ENCODE measurements at regions not wholly inside any gene's neighbourhood (a gene's known extent, or its start where the extent isn't known, plus 50 kb on each side); places are given as distances from the start of the nearest gene placed in this dataset.

DNA sequence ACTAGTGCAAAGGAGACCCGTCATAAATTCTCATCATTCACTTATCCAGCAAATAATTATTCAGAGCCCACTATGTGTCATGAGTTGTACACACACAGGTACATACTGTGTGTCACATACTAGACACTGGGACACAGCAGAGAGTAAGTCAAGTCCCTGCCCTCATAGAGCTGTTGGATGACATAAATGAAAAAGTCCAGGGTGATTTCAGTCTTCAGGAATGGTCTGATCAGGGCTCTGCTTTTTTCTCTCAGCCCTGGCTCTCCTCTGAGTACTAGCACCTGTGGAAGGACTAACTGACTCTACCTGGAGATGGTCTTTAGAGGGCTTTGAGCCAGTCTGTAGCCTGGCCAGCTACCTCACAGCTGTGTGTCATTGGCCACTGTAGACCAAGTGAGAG lies 198.0 kb upstream of the LEF1 start:
- no peaks in the 10 kb centered on the region for H3K36me3 ChIP-seq
- H3K9me3 ChIP-seq, result no peaks in the 10 kb centered on the region
- peaks cover 6% of the 10 kb centered on the region; the same call in 1 of the 2 replicates for H3K27me3 ChIP-seq
- DNase-seq, result no peak
- no peak overlapping the region for H3K4me3 ChIP-seq

DNA sequence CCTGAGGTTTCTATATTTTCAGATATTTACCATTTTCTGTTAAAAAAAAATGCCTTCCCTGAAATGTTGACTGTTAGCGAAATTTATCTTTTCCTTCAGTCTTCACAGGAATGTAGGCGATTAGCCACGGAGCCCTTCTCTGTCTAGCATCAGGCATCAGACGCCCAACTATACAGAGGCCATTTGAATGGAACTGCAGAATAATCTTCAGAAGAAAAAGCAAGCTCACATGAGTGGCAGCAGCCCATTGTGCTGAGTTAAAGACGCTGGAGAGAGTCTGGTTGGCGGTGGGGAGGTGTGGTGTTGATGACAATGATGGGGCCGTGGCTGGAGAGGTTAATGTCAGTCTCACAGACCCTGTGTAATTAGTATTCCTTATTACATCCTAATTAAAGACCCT lies 196.8 kb upstream of the LEF1 start:
- Histone ChIP-seq H3K27me3 (peaks cover 4% of the 10 kb centered on the region; the same call in 1 of the 2 replicates), H3K9me3 (no peaks in the 10 kb centered on the region), H3K4me3 (no peak overlapping the region), H3K36me3 (no peaks in the 10 kb centered on the region)
- no peak for DNase-seq

DNA sequence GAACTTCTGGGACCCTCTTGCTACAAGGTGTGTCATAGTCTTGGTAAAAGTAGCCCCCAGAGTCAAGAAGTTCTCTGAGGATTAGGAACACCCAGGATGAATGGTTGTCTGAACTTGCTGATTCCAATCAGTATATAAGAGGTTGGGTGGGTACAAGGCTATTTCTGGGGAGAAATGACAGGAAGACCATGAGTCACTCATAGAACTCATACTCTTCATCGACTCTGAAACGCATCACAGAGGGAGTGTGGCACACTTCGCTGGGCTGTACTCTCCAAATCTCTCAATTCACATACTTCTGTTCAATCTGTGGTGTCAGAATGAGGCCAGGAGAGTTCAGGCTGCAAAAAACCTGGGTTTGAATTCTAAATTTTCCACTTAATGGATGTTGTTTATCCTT lies 193.2 kb upstream of the LEF1 start:
- Histone ChIP-seq H3K4me3 (no peak overlapping the region), H3K36me3 (no peaks in the 10 kb centered on the region), H3K9me3 (no peaks in the 10 kb centered on the region), H3K27me3 (no peaks in the 10 kb centered on the region)
- no peak for DNase-seq

DNA sequence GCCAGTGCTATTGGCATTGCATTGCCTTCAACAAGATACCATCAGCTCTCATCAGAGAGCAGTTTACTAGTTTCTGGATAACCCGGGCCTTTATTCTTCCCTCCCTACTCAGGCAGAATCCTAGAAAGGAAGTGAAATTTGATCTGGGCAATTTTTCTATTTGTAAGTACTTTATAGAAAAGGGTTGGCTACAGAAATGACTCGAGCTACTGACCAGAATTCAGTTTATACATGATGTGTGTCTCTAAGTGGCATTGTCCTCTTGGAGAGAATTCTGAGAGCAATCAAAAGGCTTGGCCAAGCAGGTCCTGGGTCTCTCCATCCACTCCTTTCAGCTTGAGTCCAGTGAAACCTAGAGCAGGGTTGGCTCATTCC lies 192.7 kb upstream of the LEF1 start:
- no peak overlapping the region for H3K4me3 ChIP-seq
- no peaks in the 10 kb centered on the region for H3K27me3 ChIP-seq
- DNase-seq, result no peak
- no peaks in the 10 kb centered on the region for H3K36me3 ChIP-seq
- H3K9me3 ChIP-seq, result no peaks in the 10 kb centered on the region

DNA sequence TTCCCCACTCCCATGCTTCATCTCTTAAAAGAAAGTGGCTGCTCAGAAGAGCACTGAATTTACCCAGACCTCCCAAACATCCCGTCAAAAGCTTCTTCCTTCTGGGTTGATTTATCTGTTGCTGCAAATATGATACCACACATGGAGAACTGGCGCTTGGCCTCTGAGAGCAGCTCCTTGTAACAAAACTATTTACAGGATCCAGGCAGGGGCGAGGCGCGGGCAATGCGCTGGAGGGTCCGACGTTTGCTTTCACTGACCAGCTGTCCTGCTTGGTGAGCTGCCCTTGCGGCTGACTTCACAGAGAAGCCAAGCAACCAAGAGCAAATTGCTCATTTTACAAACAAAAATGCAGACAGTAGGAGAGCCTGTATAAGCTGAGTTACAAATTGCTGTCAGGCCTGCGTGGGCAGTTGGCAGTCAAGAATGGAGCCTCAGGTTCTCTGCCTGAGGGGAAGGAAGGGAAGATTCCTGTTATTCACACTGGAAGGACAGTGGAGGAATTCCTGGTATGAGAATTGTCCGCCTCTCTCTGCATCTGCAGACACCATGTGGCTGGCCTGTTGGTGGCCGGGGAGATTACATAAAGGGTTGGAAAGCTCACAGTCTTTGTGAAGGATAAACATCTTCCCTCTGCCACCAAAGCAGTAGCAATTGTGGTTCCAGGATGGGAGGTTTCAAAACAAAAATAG lies 192.2 kb upstream of the LEF1 start:
- no peaks in the 10 kb centered on the region for H3K9me3 ChIP-seq
- DNase-seq, result no peak
- H3K27me3 ChIP-seq, result no peaks in the 10 kb centered on the region
- H3K36me3 ChIP-seq, result no peaks in the 10 kb centered on the region
- H3K4me3 ChIP-seq, result no peak overlapping the region

DNA sequence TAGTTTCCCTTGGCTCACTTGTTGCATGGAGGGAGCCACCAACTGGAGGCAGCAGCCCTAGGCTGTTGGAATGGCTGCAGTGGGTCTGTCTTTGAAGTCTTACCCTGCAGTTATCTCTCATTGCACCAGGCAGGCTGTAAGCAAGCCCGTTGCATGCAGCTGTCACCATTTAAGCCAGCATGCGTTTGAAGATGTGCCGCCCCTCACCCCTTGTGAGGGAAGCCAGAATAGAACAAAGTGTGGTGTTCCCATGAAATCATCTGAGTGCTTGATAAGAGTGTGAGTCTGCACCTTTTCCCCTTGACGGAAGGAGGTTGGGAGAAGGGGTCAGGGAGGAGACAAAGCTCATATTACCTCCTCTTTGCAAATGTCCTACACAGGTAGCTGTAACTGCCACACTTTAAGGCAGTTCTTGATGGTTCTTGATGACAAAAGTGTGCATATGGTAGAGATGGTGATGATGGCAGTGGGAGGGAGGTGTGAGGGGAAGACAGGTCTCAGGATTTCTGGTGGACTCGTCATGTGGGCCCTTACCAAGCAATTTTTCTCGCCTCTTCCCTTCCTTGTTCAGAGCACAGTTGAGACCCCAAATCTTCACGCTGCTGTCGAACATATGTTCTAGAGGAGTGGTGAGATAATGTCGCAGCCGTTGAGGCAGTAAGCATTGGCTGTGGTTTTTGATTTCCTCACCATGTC lies 191.4 kb upstream of the LEF1 start:
- Histone ChIP-seq H3K36me3 (no peaks in the 10 kb centered on the region), H3K4me3 (no peak overlapping the region), H3K27me3 (no peaks in the 10 kb centered on the region), H3K9me3 (no peaks in the 10 kb centered on the region)
- no peak for DNase-seq

DNA sequence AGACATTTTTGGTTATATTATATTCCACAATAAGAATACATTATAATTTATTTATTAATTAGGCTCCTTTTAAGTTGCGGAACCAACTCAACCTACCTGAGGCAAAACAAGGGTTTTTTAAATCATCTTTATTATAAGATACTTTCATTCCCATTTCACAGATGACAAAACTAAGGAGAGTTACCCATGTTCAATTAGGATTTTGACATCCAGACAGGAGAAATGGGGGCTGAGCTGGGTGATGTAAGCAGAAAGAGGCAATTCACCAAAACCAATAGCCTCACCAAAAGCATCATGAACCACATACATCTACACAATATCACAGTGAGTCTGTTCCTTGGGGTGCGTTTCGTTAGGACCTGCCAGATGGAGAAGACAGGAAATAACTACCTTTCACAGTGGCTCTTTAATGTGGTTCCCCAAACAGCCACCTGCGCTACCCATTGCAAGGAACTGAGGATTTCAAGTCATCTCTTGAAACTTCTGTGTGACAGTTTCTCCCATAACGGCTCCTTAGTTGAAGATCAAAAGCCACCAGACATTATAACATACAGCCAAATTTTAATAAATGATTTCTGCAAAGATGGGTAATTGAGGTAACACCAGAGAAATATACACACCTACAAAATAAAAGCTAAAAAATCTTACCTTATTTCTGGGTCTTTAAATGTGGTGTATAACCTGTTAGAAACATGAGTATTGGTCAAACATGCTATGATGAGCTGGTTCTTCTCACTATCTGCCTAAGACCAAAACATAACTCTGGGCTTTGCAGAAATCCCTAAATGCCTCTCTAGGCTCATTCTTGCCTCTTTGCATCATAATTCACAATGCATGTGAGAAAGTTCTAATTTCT lies 190.6 kb upstream of the LEF1 start:
- DNase-seq, result no peak
- H3K4me3 ChIP-seq, result no peak overlapping the region
- no peaks in the 10 kb centered on the region for H3K27me3 ChIP-seq
- no peaks in the 10 kb centered on the region for H3K36me3 ChIP-seq
- H3K9me3 ChIP-seq, result no peaks in the 10 kb centered on the region

DNA sequence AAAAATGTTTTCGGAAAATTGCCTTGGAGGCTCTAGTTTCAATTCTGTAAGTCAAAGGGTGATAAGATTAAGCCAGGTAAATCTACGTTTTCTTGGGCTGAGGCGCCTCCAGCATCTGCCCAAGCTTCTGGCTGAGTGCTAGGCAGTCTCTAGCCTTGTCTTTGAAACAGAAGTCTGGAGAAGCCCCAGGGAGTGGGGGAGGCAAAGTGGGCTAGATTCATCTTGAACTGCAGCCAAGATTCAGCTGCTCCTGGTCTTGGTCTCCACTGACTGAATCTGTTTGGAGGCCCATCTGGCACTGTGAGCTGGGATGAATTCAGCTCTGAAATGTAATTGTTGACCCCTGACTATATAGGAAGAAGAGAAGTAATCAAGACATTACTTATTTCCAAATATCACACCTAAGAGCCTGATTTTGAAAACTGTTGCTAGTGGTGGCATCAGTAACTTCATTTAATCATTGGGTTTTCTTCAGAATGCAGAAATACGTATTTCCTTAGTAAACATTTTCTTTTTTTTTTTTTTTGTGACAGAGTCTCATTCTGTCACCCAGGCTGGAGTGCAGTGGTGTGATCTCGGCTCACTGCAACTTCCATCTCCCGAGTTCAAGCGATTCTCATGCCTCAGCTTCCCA lies 187.3 kb upstream of the LEF1 start:
- Histone ChIP-seq H3K9me3 (no peaks in the 10 kb centered on the region), H3K27me3 (no peaks in the 10 kb centered on the region), H3K4me3 (no peak overlapping the region), H3K36me3 (no peaks in the 10 kb centered on the region)
- DNase-seq, result no peak

DNA sequence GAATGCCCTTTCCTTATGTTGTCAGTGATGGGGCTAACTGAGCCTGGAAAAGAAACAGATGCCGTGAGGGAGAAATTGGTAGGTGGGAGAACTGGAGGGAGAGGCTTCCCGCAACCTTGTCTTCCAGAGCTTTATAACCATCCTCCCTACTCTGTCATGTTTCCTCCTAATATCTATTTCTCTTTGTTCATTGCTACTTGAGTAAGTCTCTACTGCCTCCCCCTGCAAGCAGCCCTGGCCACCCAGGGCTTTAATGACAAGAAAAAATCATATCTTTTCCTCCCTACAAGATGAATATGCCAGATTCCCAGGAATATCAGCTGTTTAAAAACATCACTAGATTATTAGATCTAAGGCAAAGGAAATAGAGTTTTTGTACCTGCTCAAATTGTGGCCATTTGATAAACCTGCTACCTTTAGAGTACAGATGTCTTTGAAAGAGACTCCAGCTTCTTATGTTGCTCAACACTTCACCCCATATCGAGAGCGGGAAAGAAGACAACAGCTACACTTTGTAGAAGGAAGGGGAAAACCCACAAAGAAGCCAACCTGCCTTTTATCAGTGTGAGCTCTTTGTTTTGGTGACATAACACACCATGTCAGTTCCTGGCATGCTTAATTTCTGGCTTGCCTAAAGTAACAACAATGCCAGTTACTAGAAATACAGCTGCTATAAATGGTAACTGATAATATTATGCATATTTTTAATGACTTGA lies 186.6 kb upstream of the LEF1 start:
- H3K27me3 ChIP-seq, result no peaks in the 10 kb centered on the region
- no peak overlapping the region for H3K4me3 ChIP-seq
- no peak for DNase-seq
- no peaks in the 10 kb centered on the region for H3K9me3 ChIP-seq
- no peaks in the 10 kb centered on the region for H3K36me3 ChIP-seq

DNA sequence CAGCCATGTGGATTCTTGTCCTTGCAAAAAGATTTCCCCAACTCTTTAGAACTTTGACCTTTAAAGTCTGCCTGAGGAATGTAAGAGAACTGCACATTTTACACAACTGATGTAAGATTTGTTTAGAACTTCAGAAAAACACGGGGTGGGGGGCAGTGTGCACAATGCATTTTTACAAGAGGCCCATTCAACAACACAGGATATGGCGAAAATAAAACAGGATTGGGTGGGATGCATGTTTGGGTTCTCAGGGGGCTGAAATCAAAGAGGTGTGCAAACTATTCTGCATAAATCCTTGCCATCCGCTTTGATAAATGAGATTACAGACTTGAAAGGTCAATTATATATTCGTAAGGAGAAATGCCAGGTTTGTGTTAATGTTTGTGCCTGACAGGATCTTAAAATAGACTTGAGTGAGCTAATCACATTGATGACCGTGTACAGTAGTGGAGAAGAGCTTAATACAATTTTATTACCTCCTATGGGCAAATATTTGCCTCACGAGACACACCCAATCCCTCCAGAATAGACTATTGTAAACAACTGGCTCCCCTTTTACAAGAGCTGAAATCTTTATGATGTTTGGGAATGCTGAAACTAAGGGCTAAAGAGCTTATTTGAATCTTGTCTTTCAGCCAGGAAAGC lies 184.1 kb upstream of the LEF1 start:
- no peaks in the 10 kb centered on the region for H3K27me3 ChIP-seq
- H3K9me3 ChIP-seq, result no peaks in the 10 kb centered on the region
- no peak overlapping the region for H3K4me3 ChIP-seq
- no peak for DNase-seq
- H3K36me3 ChIP-seq, result no peaks in the 10 kb centered on the region

DNA sequence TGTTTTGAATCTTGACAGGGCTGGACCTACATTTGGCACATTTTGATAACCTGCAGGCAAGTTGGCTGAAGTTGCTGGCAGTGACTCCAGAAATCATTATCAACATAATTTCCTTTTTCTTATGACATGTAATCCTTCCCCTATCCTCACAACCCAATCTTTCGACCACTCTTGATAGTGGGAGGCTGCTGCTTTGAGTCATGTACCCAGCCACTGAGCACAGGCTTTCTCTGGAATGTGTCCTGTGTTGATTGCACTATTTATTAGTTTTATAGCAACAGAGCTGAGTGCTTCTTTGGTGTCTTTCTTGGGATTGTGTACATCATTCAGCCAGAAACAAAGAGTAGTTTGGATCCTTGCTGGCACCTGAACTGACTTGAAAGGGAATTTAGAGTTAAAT lies 183.1 kb upstream of the LEF1 start:
- DNase-seq, result no peak
- no peaks in the 10 kb centered on the region for H3K9me3 ChIP-seq
- no peaks in the 10 kb centered on the region for H3K36me3 ChIP-seq
- H3K27me3 ChIP-seq, result no peaks in the 10 kb centered on the region
- no peak overlapping the region for H3K4me3 ChIP-seq

DNA sequence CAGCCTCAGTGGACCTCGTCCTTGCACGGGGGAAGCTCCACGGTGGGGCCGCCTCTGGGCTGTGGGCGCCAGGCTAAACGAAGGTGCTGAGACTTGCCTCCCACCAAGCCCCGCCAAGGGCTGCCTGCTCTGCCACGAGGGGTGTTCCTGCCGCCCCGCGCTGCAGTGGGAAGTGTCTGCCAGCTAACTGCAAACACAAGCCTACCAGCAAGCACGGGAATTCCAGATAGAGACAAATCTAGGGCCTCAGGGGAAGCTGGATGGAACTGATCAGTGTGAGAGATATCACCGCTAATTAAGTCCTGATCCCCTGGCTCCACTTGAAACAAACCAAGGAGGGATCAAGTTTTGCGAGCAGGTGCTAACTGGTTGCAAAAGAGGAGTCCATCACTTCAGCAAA lies 181.6 kb upstream of the LEF1 start:
- H3K27me3 ChIP-seq, result no peaks in the 10 kb centered on the region
- no peak for DNase-seq
- no peaks in the 10 kb centered on the region for H3K36me3 ChIP-seq
- H3K9me3 ChIP-seq, result no peaks in the 10 kb centered on the region
- H3K4me3 ChIP-seq, result no peak overlapping the region

DNA sequence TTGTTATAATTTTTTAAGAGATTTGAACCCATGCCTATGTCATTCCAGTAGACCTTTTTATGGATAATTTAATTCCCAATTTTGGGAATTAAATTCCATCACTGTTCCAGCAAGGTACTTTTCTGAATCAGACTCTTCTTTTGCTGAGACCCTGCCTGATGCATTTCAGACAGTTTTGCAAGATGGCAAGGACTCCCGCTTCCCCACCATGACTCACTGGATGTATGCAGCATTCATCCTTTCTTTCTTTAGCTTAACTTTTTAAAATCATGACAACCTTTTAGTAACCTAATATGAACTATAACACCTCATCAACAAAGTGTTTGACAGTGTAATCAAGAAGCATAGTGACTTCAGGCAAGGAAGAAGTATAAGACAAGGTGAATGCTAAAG lies 178.1 kb upstream of the LEF1 start:
- no peaks in the 10 kb centered on the region for H3K27me3 ChIP-seq
- no peaks in the 10 kb centered on the region for H3K9me3 ChIP-seq
- H3K4me3 ChIP-seq, result no peak overlapping the region
- H3K36me3 ChIP-seq, result no peaks in the 10 kb centered on the region
- no peak for DNase-seq

DNA sequence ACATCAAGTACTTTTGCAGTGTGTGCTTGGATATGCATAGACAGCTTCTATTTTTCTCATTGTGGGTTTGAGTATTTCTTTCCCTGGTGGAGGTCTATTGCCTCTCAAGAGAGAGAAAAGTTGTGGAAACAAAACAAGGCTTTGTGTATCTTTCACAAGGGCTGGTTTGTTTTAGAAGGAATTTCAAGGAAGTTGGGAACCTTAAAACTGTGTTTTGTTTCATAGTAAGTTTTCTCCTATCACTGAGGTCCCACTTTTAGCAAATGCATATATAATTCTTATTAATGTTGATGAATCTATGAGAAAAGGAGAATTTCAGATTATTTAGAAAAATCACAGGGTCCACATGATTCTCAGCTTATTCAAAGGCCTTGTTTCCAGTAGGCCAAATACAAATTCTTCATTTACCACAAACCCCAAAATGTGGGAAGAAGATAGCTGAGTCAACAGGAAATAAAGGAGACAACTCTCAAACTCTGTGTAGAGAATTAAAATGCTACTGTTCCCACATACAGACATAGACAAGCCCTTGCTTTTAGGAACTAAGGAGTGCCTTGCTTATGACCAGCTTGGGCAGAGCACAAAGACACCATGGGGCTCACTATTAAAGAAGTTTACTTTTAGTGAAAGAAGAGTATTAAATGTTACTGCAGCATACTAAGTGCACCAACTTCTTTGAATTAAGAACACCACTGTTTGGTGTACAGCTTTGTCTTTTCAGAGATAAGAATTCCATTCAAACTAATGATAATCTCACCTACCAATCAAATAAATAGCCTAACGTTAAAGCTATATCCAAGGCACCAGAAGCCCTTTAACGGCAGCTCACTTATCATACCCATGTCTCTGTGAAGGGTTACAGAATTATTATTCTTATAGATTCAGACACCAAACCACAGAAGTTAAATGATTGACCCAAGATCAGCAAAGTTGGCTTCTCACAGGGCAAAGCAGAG lies 177.4 kb upstream of the LEF1 start:
- H3K9me3 ChIP-seq, result no peaks in the 10 kb centered on the region
- DNase-seq, result no peak
- H3K36me3 ChIP-seq, result no peaks in the 10 kb centered on the region
- no peak overlapping the region for H3K4me3 ChIP-seq
- H3K27me3 ChIP-seq, result no peaks in the 10 kb centered on the region

DNA sequence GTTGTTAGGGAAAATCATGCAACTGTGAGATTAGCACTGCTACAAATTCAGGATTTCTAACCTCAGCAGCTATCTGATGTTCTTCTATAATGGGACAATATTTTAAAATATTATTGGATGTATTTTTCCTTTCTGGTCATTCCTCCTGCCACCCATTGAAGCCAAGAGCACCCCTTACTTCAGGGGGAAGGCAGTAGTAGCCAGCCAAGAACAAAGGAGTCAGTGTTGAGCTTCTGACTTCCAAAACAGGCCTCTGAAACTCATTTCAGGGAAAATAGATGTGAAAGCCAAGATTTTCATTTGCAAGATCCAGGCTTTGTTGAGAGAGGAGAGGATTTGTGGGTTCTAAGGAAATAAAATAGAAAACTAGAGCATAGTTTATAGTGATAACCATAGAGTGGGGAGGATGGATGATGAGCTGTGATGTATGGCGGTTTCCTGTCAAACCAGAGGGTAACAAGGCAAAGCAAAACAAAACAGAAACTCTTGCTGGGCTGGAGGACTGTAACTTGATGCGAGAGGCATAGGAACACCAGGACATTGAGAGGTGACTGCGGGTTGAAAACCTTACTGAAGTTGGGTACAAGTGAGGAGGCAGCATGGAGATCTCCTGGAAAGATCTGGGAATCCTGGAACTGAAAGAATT lies 173.7 kb upstream of the LEF1 start:
- Histone ChIP-seq H3K27me3 (no peaks in the 10 kb centered on the region), H3K36me3 (no peaks in the 10 kb centered on the region), H3K4me3 (no peak overlapping the region), H3K9me3 (no peaks in the 10 kb centered on the region)
- DNase-seq, result no peak

Measured in MG63 (cell line).